A673 (cell line): ENCODE measurements at regions not wholly inside any gene's neighbourhood (a gene's known extent, or its start where the extent isn't known, plus 50 kb on each side); places are given as distances from the start of the nearest gene placed in this dataset.

Experiments used
- BruUV-seq: library from RNA; stranded (reverse); fragments of 400-500 nt; replicated peaks from 2 replicates; lab custom pipeline; 2021; lab: Mats Ljungman, UMichigan
- CTCF ChIA-PET: fragments of 300-600 bp; sonication (Branson Sonifier 250); formaldehyde crosslinking; loops from one replicate; lab custom pipeline; 2022; ENCODE audit warnings: antibody characterized with exemption; lab: Charles Lee
- POLR2A ChIA-PET: fragments of 300-600 bp; sonication (Branson Sonifier 250); formaldehyde crosslinking; loops from one replicate; lab custom pipeline; 2022; ENCODE audit warnings: antibody characterized with exemption; ENCODE audit not compliant: low non-redundant PET; lab: Charles Lee
- DNase-seq: peaks from one replicate; pipeline ENCODE4 v3.0.0-alpha.2; 2015; ENCODE audit warnings: low spot score
- H3K27ac ChIP-seq: fragments of 200-600 bp; sonication (generic); 2 replicates; pipeline ENCODE4 v1.5.1; 2016; ENCODE audit warnings: mixed run types, low read depth, mild to moderate bottlenecking, mixed read lengths, antibody characterized with exemption, low read length; ENCODE audit not compliant: poor library complexity, severe bottlenecking
- H3K27me3 ChIP-seq: fragments of 200-600 bp; sonication (generic); replicated peaks from 2 replicates; pipeline ENCODE4 v1.6.1; 2017; ENCODE audit warnings: mixed run types, low read depth, mild to moderate bottlenecking, mixed read lengths, antibody characterized with exemption, low read length; ENCODE audit not compliant: insufficient read depth, poor library complexity
- H3K36me3 ChIP-seq: fragments of 200-600 bp; sonication (generic); 2 replicates; pipeline ENCODE4 v1.6.1; 2016; ENCODE audit warnings: mixed run types, mild to moderate bottlenecking, mixed read lengths, antibody characterized with exemption, low read length; ENCODE audit not compliant: insufficient read depth, poor library complexity, severe bottlenecking
- H3K4me1 ChIP-seq: fragments of 200-600 bp; sonication (generic); 2 replicates; pipeline ENCODE4 v1.6.1; 2017; ENCODE audit warnings: mixed run types, mild to moderate bottlenecking, mixed read lengths, antibody characterized with exemption, low read length; ENCODE audit not compliant: insufficient read depth, poor library complexity, severe bottlenecking
- H3K4me3 ChIP-seq: fragments of 200-600 bp; sonication (generic); 2 replicates; pipeline ENCODE4 v1.5.1; 2016; ENCODE audit warnings: low read depth, mixed run types, mild to moderate bottlenecking, mixed read lengths, low read length; ENCODE audit not compliant: poor library complexity, severe bottlenecking
- H3K9me3 ChIP-seq: fragments of 200-600 bp; sonication (generic); 2 replicates; pipeline ENCODE4 v1.6.1; 2016; ENCODE audit warnings: mixed run types, low read depth, mild to moderate bottlenecking, mixed read lengths, antibody characterized with exemption, low read length; ENCODE audit not compliant: poor library complexity, severe bottlenecking
- CTCF ChIP-seq: fragments of 300-800, 200-600 bp; sonication (generic); conservative IDR thresholded peaks from 2 replicates; pipeline ENCODE4 v1.5.1; 2017; ENCODE audit warnings: low read depth, mild to moderate bottlenecking, antibody characterized with exemption, low read length, moderate library complexity, mixed read lengths
- EZH2 ChIP-seq: fragments of 200-600 bp; sonication (generic); IDR thresholded peaks from 2 replicates; pipeline ENCODE4 v1.6.1; 2017; ENCODE audit warnings: borderline replicate concordance, low read depth, mild to moderate bottlenecking, mixed read lengths, antibody characterized with exemption, low read length; ENCODE audit not compliant: poor library complexity, severe bottlenecking
- intact Hi-C: fragments of 100-400 bp; cut with micrococcal nuclease; formaldehyde crosslinking; loops from one replicate; pipeline ENCODE4 v1.10.0; 2022; ENCODE audit not compliant: unreplicated experiment

GRCh38 chr11:76729214-76729613 lies 53.9 kb upstream of the TSKU start:
- no peak overlapping the region for H3K27ac ChIP-seq
- TF ChIP-seq CTCF (no peak), EZH2 (no peak)
- CTCF ChIA-PET, result no interaction called here

GRCh38 chr11:76730887-76731565 lies 52.1 kb upstream of the TSKU start:
- no peak for TF ChIP-seq CTCF
- TF ChIP-seq EZH2, result no peak
- POLR2A ChIA-PET, result no interaction called here
- H3K4me1 ChIP-seq, result no peaks in the 10 kb centered on the region
- no peaks in the 10 kb centered on the region for H3K9me3 ChIP-seq
- CTCF ChIA-PET, result interaction anchor here (0.6 to 2.4 kb wide), 2 partner anchors 10 to 380 kb away, joined by 4 to 13 read pairs; no protein-coding TSS in a partner anchor
- no peak overlapping the region for H3K4me3 ChIP-seq
- no peaks in the 10 kb centered on the region for H3K36me3 ChIP-seq
- no peak overlapping the region for H3K27ac ChIP-seq
- peaks cover 6% of the 10 kb centered on the region for H3K27me3 ChIP-seq
- intact Hi-C loops, result no loop called here
- no peak for DNase-seq
- no TSS peak for BruUV-seq

More at GRCh38 chr11:76729214-76729613, 53.9 kb upstream of the TSKU start:
- Histone ChIP-seq H3K36me3 (no peaks in the 10 kb centered on the region), H3K27me3 (peaks cover 16% of the 10 kb centered on the region), H3K4me3 (no peak overlapping the region), H3K9me3 (no peaks in the 10 kb centered on the region), H3K4me1 (no peaks in the 10 kb centered on the region)
- DNase-seq, result no peak
- intact Hi-C loops, result no loop called here
- POLR2A ChIA-PET, result no interaction called here
- BruUV-seq, result no TSS peak

GRCh38 chr11:76732643-76733042 lies 50.5 kb upstream of the TSKU start:
- Histone ChIP-seq H3K4me1 (no peaks in the 10 kb centered on the region), H3K36me3 (no peaks in the 10 kb centered on the region), H3K4me3 (no peak overlapping the region), H3K27me3 (peaks cover 5% of the 10 kb centered on the region), H3K27ac (no peak overlapping the region), H3K9me3 (no peaks in the 10 kb centered on the region)
- intact Hi-C loops, result no loop called here
- no peak for DNase-seq
- no TSS peak for BruUV-seq
- ChIA-PET CTCF (no interaction called here), POLR2A (no interaction called here)
- TF ChIP-seq CTCF (no peak), EZH2 (no peak)
